OCI-LY3 (cell line): ENCODE measurements at regions not wholly inside any gene's neighbourhood (a gene's known extent, or its start where the extent isn't known, plus 50 kb on each side); places are given as distances from the start of the nearest gene placed in this dataset.

Experiments
- EZH2phosphoT487 ChIP-seq: fragments of 200-600 bp; shearing (Covaris generic); IDR thresholded peaks from 2 replicates; pipeline ENCODE4 v1.6.1; 2018; ENCODE audit warnings: antibody characterized with exemption, mixed run types, low read depth
- TF ChIP-seq, protein P1 (sequence below): fragments of 200-600, 300-600 bp; sonication (generic); IDR thresholded peaks from 2 replicates; pipeline ENCODE4 v1.5.1; 2014; ENCODE audit warnings: antibody characterized with exemption, low read length, low read depth

- TF ChIP-seq, protein P1, sequence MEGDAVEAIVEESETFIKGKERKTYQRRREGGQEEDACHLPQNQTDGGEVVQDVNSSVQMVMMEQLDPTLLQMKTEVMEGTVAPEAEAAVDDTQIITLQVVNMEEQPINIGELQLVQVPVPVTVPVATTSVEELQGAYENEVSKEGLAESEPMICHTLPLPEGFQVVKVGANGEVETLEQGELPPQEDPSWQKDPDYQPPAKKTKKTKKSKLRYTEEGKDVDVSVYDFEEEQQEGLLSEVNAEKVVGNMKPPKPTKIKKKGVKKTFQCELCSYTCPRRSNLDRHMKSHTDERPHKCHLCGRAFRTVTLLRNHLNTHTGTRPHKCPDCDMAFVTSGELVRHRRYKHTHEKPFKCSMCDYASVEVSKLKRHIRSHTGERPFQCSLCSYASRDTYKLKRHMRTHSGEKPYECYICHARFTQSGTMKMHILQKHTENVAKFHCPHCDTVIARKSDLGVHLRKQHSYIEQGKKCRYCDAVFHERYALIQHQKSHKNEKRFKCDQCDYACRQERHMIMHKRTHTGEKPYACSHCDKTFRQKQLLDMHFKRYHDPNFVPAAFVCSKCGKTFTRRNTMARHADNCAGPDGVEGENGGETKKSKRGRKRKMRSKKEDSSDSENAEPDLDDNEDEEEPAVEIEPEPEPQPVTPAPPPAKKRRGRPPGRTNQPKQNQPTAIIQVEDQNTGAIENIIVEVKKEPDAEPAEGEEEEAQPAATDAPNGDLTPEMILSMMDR: no peak
- no peak for TF ChIP-seq EZH2phosphoT487
These were observed 172.9 kb upstream of the CDKN3 start for GRCh38 chr14:54223831-54224402.
